D721Med (cell line): ENCODE measurements at regions not wholly inside any gene's neighbourhood (a gene's known extent, or its start where the extent isn't known, plus 50 kb on each side); places are given as distances from the start of the nearest gene placed in this dataset.

Experiments used
- DNase-seq: peaks from one replicate; pipeline ENCODE4 v3.0.0; 2011; ENCODE audit warnings: low spot score; ENCODE audit not compliant: insufficient read length
- FAIRE-seq: peaks from 2 replicates; lab custom pipeline; 2011; peaks lifted over from hg19 to GRCh38; lab: Jason Lieb, UNC
- CTCF ChIP-seq: IDR thresholded peaks from 2 replicates; pipeline ENCODE4 v1.5.1; 2012; ENCODE audit warnings: mild to moderate bottlenecking, control low read depth; ENCODE audit not compliant: insufficient read depth; ENCODE audit errors: missing control alignments

- no peak for TF ChIP-seq CTCF
- DNase-seq (no peak), FAIRE-seq (no peak)
Observed at GRCh38 chr2:67792191-67792590, 270.6 kb downstream of the C1D start.

DNA sequence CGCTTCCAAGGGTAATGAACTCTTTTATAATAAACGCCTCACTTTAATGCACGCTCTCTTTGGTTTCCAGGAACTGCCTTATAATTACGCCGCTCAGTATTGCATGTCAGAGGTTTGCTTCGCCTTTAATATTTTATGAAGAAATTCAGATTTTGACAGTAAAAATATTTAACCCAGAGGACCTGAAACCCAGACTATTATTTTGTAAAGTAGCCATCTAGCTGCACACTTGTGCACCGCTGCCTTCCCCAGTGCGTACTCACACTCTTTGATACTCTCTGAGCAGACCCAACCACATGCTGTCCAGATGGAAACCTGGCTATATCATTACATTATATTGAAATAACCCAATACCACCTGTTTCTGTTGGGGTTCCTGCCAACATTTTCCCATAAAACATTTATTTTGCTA lies 270.1 kb downstream of the C1D start:
- FAIRE-seq (no peak), DNase-seq (no peak)
- TF ChIP-seq CTCF = no peak

- DNase-seq (no peak), FAIRE-seq (no peak)
- TF ChIP-seq CTCF = no peak
Observed at GRCh38 chr2:67797801-67798540, 264.8 kb downstream of the C1D start.

DNA sequence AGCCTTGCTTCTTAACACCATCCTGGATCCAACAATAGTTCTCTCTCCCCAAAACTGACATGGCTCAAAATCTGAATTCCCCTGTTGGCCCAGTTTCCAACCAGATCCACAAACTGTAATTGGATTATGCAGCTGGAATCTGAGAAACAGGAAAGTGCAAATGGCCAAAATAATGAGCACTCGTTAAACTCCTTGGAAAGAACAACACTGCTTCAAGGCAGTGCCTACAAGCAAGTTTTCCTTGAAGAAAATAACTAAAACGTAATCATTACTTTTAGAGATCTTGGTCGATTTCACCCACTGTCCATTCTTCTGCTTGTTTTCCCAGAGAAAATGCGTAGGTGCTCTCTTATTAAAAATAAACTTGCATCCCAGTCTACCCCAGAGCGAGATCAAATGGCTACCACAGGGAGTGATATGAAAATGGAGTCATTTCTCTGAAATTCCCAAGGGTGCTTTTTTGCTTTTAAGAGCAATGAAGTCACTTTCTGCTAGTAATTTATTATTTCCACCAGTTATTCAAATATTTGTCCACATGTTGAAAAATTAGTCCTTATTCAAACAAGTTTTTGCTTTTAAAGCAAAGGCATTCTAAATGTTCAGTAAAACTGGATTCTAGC lies 264.2 kb downstream of the C1D start:
- FAIRE-seq (no peak), DNase-seq (no peak)
- TF ChIP-seq CTCF = no peak

DNA sequence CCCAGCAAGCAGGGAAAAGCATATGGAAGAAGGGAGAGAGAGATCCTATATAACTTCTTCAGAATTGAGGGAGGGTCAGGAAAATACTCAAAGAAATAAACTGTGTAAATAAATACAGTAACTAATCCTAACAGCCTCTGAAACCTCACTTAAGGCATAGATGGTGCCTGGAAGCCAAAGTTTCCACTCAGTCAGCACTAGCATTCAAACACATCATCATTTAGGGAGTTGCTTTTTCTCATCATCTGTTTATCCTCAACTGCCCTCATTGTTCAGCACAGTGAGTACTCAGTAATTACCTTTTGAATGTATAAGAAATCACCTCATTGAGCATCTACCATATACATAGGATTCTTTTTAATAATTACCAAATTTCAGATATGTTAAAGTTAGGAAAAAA lies 262.9 kb downstream of the C1D start:
- FAIRE-seq = no peak
- no peak for TF ChIP-seq CTCF
- DNase-seq = no peak

DNA sequence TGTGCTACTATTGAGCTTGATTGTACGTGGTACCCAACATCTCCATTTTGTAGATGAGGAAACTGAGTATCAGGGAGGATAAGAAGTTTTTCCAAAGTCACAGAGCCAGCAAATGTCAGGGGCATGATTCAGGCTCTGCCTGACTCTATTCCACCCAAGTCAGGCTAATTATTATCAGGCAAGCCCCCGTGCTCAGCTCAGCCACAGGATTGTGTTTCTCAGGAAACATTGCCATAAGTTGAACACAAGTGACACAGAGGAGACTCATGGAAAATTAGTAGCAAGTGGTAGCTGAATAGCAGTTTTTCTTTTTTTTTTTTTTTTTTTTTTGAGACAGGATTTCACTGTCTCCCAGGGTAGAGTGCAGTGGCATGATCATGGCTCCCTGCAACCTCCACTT lies 260.5 kb downstream of the C1D start:
- DNase-seq = no peak
- FAIRE-seq = no peak
- no peak for TF ChIP-seq CTCF

GRCh38 chr2:67802824-67803223 lies 260.0 kb downstream of the C1D start:
- no peak for FAIRE-seq

More at GRCh38 chr2:67802824-67803223, 260.0 kb downstream of the C1D start:
- TF ChIP-seq CTCF = no peak
- no peak for DNase-seq
